Fibroblast of gingiva (primary cell): ENCODE measurements at regions not wholly inside any gene's neighbourhood (a gene's known extent, or its start where the extent isn't known, plus 50 kb on each side); places are given as distances from the start of the nearest gene placed in this dataset.
"Not testable (repeated sequence)": the region's sequence is repeated elsewhere in the genome, so short reads cannot be mapped to it uniquely, and the experiment has no call there.

ENCODE experiments used
- DNase-seq: peaks from one replicate; pipeline ENCODE4 v3.0.0-alpha.2; 2011; ENCODE audit warnings: low read depth

- DNase-seq, result not testable (repeated sequence)
These were observed 73.5 kb downstream of the NPIPA8 start for GRCh38 chr16:18263046-18263445.

- DNase-seq, result not testable (repeated sequence)
These were observed 74.7 kb downstream of the NPIPA8 start for GRCh38 chr16:18261848-18262247.

- DNase-seq, result not testable (repeated sequence)
These were observed 76.9 kb downstream of the NPIPA8 start for GRCh38 chr16:18259496-18260176.

GRCh38 chr16:18252943-18253342, 83.6 kb downstream of the NPIPA8 start:
- DNase-seq, result not testable (repeated sequence)

GRCh38 chr16:18230505-18230904, 106.0 kb downstream of the NPIPA8 start:
- DNase-seq, result not testable (repeated sequence)

GRCh38 chr16:18222054-18223009, 114.2 kb downstream of the NPIPA8 start:
- not testable (repeated sequence) for DNase-seq

- DNase-seq, result not testable (repeated sequence)
These were observed 118.8 kb downstream of the NPIPA8 start for GRCh38 chr16:18217741-18218140.

GRCh38 chr16:18216814-18217213, 119.7 kb downstream of the NPIPA8 start:
- not testable (repeated sequence) for DNase-seq

- not testable (repeated sequence) for DNase-seq
These were observed 122.7 kb downstream of the NPIPA8 start for GRCh38 chr16:18213810-18214209.

- DNase-seq, result not testable (repeated sequence)
These were observed 125.0 kb downstream of the NPIPA8 start for GRCh38 chr16:18211505-18211904.

GRCh38 chr16:18204786-18205185, 131.8 kb downstream of the NPIPA8 start:
- not testable (repeated sequence) for DNase-seq

GRCh38 chr16:18204309-18204708, 132.2 kb downstream of the NPIPA8 start:
- DNase-seq, result not testable (repeated sequence)

- not testable (repeated sequence) for DNase-seq
These were observed 135.0 kb downstream of the NPIPA8 start for GRCh38 chr16:18201511-18201910.

- not testable (repeated sequence) for DNase-seq
These were observed 144.1 kb downstream of the NPIPA8 start for GRCh38 chr16:18192389-18192788.

GRCh38 chr16:18190179-18190578, 146.4 kb downstream of the NPIPA8 start:
- DNase-seq, result not testable (repeated sequence)

GRCh38 chr16:18184755-18185154, 151.8 kb downstream of the NPIPA8 start:
- not testable (repeated sequence) for DNase-seq

- DNase-seq, result not testable (repeated sequence)
These were observed 155.5 kb downstream of the NPIPA8 start for GRCh38 chr16:18181028-18181427.

GRCh38 chr16:18173945-18174497, 162.5 kb downstream of the NPIPA8 start:
- DNase-seq, result not testable (repeated sequence)

- not testable (repeated sequence) for DNase-seq
These were observed 174.2 kb downstream of the NPIPA8 start for GRCh38 chr16:18162293-18162692.

- DNase-seq, result not testable (repeated sequence)
These were observed 175.3 kb downstream of the NPIPA8 start for GRCh38 chr16:18161224-18161623.

GRCh38 chr16:18159185-18159584, 177.4 kb downstream of the NPIPA8 start:
- not testable (repeated sequence) for DNase-seq

GRCh38 chr16:18157854-18158253, 178.7 kb downstream of the NPIPA8 start:
- not testable (repeated sequence) for DNase-seq
